ENCODE measurements at regions not wholly inside any gene's neighbourhood (a gene's known extent, or its start where the extent isn't known, plus 50 kb on each side); places are given as distances from the start of the nearest gene placed in this dataset.
"Not testable (repeated sequence)": the region's sequence is repeated elsewhere in the genome, so short reads cannot be mapped to it uniquely, and the experiment has no call there.

DNA sequence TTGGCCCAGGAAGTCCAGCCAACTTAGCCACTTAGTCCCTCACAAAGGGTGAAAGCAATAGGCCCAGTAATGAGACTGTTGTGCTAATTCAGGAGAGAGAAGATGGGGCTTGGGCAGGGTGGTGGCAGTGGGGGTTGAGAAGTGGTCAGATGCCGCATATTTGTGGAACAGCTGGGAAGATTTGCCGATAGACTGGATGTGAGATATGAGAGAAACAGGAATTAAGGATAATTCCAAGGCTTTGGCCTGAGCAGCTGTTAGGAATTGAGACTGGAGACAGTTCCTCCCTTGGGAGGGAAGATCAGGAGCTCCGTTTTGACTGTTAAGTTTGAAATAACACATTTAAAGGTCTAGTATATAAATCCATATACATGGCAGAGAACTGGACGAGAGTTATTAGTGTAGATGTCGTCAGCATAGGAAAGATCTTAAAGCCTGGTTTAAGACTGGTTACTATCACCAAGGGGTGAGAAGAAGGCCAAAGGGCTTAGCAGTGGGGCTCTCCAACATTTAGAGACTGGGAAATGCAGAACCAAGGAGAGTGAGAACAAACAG is 323.7 kb upstream of the FAM78B start:
- DNase-seq (ENCODE audit: low spot score), result no peak

DNA sequence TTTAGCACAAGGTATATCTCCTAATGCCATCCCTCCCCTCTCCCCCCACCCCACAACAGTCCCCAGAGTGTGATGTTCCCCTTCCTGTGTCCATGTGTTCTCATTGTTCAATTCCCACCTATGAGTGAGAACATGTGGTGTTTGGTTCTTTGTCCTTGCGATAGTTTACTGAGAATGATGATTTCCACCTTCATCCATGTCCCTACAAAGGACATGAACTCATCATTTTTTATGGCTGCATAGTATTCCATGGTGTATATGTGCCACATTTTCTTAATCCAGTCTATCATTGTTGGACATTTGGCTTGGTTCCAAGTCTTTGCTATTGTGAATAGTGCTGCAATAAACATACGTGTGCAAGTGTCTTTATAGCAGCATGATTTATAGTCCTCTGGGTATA is 327.0 kb upstream of the FAM78B start:
- DNase-seq (ENCODE audit: low spot score), result not testable (repeated sequence)

DNA sequence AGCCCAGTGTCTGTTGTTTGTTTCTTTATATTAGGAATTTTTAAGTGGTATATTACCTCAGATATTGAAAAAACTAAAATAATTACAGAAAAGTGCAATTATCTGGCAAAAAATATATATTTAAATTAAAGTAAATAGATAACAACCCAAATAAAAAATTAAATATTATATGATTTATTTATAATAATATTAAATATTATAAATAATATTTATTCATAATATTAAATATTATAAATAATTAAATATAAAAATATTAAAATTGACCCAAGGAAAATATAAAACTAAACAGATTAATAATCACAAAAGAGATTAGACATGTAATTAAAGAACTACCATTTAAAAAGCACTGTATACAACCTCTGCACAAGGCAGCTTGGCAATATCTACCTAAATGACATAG is 331.9 kb upstream of the POGK start:
- DNase-seq (ENCODE audit: low spot score), result no peak

DNA sequence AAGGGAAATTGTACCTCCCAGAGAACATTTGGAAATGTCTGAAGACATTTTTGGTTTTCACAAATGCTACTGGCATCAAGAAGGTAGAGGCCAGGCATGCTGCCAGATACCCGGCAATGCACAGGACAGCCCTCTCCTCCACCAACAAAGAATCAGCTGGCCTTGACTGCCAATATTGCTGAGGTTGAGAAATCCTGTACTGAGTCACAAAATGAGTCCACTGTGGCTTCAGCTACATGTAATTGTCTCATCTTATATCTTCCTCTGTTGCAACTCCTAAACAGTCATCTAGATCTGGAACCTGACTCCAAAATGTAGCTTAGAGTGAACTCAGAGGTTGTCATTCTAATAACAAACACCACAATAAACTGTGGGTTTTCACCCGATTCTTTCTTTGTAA is 327.5 kb upstream of the POGK start:
- peak; percentile 60 for DNase-seq (ENCODE audit: low spot score)

DNA sequence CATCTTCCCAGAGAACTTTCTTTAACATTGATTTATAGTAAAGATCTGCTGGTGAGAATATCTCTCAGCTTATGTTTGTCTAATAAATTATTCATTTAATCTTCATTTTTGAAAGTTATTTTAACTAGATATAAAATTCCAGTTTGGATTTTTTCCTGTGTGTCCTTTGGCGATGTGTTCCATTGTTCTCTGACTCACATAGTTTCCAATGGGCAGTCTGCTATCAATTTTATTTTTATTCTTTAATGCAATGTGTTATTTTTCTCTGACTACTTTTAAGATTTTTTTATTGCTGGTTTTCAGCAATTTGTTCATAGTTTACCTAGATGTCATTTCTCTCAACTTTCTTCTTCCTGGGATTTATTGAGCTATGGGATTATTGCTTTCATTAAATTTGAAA is 325.2 kb upstream of the POGK start:
- DNase-seq (ENCODE audit: low spot score), result no peak

DNA sequence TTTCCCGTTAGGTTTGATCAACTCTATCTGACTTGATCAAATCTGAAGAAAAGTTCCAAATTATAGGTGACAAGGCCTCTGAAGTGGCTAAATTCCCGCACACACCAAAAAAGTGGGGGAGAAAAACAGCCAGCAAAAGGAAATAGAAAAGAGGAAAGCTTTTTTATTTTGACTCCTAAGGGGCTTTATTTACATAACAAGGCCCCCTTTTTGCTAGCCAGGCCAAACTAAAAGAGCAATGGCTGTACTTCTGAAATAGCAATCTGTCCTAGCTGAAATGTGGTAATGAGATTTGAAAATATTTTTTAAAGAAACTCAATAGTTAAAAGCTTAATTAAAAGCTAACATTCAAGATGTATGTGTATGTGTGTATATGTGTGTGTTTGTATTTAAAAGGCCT is 311.5 kb upstream of the POGK start:
- no peak for DNase-seq (ENCODE audit: low spot score)

DNA sequence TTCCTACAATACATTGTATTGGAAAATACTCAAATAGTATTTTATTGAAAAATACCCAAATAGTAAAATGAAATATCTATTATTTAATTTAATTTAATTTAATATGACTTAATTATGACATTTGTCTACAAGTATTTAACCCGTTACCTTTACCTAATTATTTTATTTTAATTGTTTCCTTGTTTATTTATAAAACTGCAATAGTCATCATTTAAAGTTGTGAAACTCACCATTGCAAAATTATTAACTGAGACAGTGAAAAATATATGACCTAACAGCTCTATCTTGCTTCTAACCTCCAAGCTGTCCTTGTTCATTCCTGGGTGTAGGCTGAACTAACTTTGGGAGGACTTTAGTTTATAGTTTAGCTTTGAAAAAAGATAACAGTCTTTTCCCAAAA is 300.6 kb upstream of the POGK start:
- DNase-seq (ENCODE audit: low spot score), result no peak

DNA sequence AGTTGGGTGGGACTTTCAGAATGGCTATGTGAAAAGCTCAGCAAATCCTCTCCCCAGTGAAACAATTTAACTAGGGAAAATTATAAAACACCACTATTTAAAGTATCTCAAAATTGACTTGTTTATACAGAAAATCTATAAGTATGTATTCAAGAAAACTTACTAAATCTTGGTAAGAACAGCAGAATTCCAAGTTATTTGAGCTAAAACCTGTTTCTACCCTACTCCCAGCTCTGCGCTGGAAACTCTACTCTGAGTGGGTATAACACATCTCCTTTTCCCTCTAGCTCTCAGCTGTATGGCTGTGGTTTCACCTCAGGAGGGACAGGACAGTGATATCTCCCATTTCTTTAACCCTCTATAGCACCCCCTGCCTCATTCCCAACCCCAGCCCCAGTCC is 295.2 kb upstream of the POGK start:
- no peak for DNase-seq (ENCODE audit: low spot score)

DNA sequence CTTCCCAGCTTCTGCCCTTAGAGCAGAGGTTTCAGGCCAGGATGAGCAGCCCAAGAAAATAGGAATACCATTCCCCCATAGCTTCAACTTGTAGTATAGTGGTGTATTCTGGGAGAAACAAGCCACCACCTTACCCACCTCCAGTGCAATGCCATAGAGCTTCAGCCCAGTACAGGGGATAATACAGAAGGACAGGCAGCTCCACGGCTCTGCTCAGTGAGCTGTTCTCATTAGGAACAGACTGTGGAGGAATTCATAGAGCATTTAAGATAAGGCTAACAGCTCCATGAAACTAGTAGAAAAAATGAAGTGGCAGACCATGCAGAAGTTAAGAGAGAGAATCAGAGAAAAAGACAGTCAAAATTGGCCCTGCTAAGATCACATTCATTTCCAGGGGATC is 294.7 kb upstream of the POGK start:
- no peak for DNase-seq (ENCODE audit: low spot score)

DNA sequence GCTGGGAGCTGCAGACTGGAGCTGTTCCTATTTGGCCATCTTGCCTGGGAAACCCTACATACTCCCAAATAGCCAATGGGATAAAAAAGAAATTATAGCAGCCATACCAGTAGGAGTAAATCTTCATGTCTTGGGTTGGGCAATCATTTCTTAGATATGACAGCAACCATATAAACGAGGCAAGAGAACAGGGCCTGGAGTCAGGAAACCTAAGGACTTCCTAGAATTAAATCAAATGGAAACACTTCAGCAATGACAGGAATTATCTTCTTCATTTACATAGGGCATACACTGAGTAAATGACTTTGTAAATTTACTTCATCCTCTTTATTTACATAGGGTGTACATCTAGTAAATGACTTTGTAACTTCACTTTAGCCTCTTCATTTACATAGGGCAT is 286.6 kb upstream of the POGK start:
- DNase-seq (ENCODE audit: low spot score), result no peak

DNA sequence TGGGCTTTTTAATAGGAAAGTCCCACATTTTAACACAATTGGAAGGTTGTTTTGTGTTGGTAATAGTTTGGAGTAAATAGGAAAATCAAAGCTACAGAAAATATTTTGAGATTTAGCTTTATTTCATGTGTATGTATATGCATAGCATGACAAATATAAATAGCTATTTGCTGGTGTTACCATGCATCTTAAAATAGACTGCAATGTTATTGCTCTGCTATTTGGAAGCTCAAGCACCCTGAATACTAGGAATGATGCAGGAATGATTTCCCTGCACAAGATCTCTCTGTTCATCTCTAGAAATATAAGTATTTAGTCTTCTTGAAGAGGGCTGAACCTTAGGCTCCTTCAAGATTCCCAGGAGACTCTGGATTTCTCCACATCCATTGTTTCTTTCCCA is 268.3 kb upstream of the POGK start:
- no peak for DNase-seq (ENCODE audit: low spot score)

DNA sequence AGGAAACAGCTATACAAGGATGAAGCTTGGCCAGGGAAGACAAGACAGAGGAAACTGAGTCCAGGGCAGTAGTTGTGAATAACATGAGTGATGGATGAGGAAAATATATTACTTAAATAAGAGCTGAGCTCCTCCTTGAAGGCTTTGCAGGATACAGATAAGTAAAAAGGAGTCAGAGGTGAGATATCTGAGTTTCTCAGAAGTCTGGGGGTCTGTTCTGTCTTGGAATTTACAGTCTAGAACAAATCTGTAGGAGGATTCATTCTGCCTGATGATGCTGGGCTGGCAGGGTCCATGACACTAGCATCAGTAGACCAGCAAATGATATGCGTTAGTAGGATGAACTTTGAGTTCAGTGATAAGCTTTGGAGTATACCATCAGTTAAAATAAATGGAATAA is 266.1 kb upstream of the POGK start:
- no peak for DNase-seq (ENCODE audit: low spot score)

DNA sequence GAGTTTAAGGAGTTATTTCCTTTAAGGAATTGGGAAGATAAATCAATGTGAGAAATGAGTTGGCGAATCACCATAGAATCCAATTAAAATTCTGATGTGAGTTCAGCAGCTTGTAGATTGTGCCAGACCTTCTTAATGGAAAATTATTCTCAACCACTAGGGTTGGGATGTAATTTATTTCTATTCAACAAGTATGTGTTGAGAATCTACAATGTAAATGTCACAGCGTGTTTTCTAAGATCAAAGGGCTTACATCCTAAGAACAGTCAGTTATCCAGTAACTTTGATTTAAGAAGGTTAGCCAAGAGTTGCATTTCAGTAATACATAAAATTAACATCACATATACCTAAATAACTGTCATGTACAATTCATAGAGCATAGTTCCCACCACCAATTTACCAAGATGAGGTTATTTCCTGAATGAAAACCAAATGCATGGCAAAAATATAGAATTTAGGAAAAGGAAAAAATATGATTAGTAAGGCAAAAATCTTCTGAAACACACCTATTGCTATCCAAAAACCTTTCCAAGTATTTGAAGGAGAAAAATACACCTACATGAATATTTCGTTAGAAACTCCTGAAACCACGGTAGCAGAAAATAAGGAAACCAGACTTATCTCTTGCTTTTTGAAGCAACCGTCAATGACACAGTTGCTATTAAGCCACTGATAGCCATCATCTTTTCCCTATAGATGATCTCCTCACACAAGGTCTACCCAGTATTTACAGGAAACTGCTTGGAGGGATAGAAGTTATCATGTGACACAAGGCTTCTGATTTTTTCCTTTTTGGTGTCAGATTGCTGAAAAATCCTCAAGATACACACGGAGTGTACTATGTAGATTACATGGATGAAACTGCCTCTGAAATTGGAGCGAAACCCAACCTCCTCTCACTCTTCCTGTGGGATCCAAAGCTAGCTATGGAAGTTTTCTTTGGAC is 259.4 kb upstream of the POGK start:
- DNase-seq (ENCODE audit: low spot score), result no peak

DNA sequence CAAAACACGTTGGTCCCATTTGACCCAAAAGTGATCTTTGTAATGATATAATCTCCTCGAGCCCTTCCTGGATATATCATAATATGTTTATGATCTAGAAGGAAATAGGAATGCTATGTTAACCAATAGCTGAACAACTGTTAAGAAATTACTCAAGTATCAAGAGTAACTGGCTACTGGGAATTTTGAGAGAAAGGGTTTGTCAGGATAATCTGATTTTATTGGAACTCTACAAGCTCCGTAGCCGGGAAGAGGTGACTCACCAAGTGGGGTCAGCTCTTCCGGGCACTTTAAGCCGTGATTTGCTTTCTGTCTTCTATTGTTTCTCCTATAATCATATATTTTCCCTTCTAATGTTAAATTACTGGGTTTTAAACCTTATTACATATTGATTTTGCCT is 250.5 kb upstream of the POGK start:
- DNase-seq (ENCODE audit: low spot score), result no peak

DNA sequence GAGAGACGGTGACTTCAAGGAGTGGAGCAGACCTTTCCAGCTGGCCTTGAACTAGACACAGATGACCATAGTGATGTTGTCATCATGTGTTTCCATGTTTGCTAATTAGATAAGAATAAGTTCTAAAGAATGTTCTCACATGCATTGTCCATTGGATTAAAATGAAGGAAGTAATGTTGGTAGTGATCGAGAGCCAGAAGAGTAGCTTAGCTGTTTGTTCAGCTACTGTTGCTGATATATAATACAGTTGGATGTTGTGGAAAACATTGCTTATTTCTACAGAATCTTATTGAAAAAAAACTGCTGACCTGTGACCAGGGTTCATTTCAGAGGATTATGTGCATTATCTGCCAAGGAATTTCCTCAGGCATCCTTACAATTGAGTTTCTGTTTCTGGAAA is 249.1 kb upstream of the POGK start:
- DNase-seq (ENCODE audit: low spot score), result no peak

DNA sequence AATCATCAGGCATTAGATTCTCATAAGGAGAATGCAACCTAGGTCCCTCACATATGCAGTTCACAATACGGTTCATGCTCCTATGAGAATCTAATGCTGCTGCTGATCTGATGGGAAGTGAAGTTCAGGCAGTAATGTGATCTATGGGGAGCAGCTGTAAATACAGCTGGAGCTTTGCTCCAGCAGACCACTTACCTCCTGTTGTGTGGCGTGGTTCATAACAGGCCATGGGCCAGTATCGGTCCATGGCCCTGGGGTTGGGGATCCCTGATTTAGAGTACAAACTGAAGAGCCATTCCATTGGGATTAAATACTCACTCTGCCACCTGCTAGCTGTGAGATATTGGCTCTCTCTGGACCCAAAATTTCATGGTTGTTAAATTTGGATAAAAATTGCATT is 244.6 kb upstream of the POGK start:
- DNase-seq (ENCODE audit: low spot score), result no peak

DNA sequence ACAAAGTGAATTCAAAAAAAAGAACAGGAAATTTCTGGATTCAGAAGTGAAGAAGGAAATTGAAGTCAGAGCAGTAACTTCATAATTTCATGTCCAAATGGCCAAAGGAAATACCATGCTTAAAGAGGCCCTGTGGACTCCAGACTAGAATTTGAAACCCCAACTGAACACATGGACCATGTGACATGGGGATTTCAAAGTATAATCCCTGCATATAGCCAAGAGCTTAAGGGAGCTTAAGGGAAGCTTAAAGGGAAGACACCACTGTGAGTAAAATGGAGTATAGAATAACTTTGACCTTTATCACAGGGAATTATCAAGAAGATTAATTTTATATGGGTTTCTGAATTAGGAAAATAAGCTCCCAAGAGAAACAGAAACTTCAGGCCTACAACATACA is 241.8 kb upstream of the POGK start:
- DNase-seq (ENCODE audit: low spot score), result no peak

DNA sequence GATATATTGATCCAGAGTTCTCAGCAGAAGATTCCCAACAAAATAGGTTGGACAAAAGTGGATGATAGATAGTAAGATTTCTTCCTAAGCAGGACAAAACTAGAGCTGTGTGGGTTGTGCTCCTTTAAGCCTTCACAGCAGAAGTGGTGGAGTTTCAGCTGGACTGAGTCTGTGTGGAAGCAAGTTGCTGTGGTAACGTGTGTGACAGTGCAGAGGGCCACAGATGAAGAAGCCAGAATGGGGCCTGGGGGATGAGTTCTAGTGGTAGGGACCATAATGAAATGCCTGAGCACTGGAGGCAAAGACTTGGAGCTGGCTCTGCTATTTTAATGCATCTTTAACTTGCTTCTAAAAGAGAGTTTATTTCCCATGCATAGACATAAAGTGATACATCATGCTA is 238.7 kb upstream of the POGK start:
- DNase-seq (ENCODE audit: low spot score), result no peak

DNA sequence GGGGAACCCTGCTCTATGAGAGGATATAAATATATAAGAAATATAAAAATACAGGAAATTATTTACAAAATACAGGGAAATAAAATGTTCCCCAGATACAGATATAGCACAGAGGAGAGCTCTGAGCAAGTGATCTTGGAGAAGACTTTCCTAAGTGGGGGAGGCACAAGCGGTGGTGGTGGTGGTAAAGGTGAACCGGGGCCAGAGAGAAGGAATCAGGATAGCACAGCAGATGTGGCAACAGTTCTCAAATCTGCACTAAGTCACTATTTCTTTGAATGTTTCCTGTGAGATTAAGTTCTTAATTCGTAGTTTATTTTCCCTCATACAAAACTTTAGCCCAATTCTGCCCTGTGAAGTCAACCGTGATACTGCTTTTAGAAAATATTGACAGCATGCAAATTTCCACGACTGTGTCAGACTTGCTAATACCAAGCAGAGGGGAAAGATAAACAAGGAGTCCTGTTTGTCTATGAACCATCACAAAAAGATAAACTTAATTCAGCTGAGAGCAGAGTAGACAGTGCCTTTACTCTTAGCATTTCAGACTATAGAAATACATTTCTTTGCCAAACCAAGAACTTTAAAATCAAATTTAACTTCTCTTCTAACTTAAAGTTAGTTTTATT is 237.5 kb upstream of the POGK start:
- DNase-seq (ENCODE audit: low spot score), result no peak

DNA sequence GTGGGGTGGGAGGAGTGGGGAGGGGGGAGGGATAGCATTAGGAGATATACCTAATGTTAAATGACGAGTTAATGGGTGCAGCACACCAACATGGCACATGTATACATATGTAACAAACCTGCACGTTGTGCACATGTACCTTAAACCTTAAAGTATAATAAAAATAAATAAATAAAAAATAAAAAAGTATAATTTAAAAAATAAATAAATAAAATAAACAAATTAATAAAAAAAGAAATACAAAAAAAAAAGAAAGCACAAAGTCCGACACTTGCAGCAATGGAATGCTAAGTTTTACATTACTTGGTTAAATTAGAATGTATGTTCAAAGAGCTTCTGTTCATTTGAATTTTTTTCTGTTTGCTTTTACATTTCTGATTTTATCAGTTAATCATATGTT is 236.5 kb upstream of the POGK start:
- DNase-seq (ENCODE audit: low spot score), result not testable (repeated sequence)

DNA sequence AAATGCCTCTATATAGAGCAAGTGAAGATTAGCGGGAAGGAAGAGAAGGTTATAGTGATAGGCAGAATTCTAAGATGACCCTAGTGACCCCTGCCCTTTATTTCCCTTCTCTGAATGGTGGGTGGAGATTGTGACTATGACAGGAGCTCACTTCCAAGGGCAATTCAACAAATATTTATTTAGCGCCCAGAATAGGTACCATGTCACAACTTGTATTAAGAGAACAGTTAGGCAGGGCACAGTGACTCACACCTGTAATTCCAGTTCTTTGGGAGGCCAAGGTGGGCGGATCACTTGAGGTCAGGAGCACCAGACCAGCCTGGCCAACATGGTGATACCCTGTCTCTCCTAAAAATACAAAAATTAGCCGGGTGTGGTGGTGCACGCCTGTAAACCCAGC is 236.0 kb upstream of the POGK start:
- no peak for DNase-seq (ENCODE audit: low spot score)

DNA sequence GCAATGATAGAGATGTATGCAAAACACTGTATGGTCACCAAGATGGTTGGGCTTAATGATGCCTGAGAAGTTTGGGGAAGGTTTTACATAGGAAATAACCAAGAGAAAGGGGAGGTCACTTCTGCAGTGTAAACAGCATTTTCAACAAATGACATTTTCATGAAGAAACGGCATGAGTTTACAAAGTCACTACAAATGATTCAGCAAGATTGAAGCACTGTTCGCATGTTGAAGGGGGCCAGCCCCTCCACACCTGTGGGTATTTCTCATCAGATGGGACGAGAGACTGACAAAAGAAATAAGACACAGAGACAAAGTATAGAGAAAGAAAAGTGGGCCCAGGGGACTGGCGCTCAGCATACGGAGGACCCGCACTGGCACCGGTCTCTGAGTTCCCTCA is 234.1 kb upstream of the POGK start:
- no peak for DNase-seq (ENCODE audit: low spot score)

DNA sequence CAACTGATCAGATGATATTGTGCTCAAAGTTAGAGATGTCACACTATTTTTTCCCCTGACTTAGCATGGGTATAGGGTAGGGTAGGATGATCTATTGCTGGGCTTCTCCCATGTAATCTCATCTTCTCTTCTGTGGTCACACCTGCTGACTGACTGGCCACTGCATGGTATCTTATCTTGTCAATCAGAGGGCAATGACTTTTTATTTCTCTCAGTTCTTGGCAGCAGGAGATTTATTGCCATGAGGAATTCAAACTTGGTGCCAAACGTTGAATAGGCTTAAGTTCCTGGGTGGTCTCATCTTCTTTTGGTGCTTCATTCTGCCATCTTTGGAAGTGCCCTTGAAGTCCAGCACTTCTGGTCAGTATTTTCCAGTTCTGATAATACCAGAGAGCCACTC is 226.4 kb upstream of the POGK start:
- DNase-seq (ENCODE audit: low spot score), result no peak

DNA sequence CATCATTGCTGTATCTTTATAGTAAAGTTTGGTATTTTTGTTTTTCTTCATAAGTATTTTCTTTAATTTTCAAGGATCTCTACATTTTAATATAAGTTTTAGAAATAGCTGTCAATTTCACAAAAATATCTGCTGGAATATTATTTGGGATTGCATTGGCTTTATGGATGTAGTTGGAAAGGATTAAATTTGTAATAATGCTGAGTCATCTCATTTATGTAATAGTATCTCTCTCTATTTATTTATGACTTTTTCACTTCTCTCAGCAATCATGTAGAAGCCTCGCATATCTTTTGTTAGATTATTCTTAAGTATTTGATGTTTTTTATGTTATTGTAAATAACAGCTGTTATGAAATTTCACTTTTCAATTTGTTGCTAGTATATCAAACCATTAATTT is 223.1 kb upstream of the POGK start:
- no peak for DNase-seq (ENCODE audit: low spot score)
